ENCODE measurements at regions not wholly inside any gene's neighbourhood (a gene's known extent, or its start where the extent isn't known, plus 50 kb on each side); places are given as distances from the start of the nearest gene placed in this dataset.

GRCh38 chr3:4042869-4043268 is 243.6 kb downstream of the LRRN1 start:
- TF ChIP-seq CEBPB (IDR thresholded peaks at IDR 0.05) (no peak), TCF12 (IDR thresholded peaks at IDR 0.05; ENCODE audit: low read depth) (no peak), CREB1 (IDR thresholded peaks at IDR 0.05; ENCODE audit: low read depth) (no peak), NFIC (IDR thresholded peaks at IDR 0.05) (no peak), USF1 (IDR thresholded peaks at IDR 0.05) (no peak), MAX (IDR thresholded peaks at IDR 0.05) (no peak), ZBTB7A (IDR thresholded peaks at IDR 0.05; ENCODE audit: low read depth) (no peak), TEAD4 (IDR thresholded peaks at IDR 0.05) (no peak), YY1 (IDR thresholded peaks at IDR 0.05; ENCODE audit: low read depth) (no peak), FOXM1 (IDR thresholded peaks at IDR 0.05; ENCODE audit: borderline replicate concordance, low read depth) (no peak), EGR1 (IDR thresholded peaks at IDR 0.05) (no peak), TAF1 (IDR thresholded peaks at IDR 0.05; ENCODE audit: low read depth) (no peak), EP300 (IDR thresholded peaks at IDR 0.05; ENCODE audit: borderline replicate concordance) (no peak), RAD21 (IDR thresholded peaks at IDR 0.05; ENCODE audit: low read depth) (no peak)
- TF ChIP-seq, protein P1, sequence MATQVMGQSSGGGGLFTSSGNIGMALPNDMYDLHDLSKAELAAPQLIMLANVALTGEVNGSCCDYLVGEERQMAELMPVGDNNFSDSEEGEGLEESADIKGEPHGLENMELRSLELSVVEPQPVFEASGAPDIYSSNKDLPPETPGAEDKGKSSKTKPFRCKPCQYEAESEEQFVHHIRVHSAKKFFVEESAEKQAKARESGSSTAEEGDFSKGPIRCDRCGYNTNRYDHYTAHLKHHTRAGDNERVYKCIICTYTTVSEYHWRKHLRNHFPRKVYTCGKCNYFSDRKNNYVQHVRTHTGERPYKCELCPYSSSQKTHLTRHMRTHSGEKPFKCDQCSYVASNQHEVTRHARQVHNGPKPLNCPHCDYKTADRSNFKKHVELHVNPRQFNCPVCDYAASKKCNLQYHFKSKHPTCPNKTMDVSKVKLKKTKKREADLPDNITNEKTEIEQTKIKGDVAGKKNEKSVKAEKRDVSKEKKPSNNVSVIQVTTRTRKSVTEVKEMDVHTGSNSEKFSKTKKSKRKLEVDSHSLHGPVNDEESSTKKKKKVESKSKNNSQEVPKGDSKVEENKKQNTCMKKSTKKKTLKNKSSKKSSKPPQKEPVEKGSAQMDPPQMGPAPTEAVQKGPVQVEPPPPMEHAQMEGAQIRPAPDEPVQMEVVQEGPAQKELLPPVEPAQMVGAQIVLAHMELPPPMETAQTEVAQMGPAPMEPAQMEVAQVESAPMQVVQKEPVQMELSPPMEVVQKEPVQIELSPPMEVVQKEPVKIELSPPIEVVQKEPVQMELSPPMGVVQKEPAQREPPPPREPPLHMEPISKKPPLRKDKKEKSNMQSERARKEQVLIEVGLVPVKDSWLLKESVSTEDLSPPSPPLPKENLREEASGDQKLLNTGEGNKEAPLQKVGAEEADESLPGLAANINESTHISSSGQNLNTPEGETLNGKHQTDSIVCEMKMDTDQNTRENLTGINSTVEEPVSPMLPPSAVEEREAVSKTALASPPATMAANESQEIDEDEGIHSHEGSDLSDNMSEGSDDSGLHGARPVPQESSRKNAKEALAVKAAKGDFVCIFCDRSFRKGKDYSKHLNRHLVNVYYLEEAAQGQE (IDR thresholded peaks at IDR 0.05; ENCODE audit: low read depth) = no peak

DNA sequence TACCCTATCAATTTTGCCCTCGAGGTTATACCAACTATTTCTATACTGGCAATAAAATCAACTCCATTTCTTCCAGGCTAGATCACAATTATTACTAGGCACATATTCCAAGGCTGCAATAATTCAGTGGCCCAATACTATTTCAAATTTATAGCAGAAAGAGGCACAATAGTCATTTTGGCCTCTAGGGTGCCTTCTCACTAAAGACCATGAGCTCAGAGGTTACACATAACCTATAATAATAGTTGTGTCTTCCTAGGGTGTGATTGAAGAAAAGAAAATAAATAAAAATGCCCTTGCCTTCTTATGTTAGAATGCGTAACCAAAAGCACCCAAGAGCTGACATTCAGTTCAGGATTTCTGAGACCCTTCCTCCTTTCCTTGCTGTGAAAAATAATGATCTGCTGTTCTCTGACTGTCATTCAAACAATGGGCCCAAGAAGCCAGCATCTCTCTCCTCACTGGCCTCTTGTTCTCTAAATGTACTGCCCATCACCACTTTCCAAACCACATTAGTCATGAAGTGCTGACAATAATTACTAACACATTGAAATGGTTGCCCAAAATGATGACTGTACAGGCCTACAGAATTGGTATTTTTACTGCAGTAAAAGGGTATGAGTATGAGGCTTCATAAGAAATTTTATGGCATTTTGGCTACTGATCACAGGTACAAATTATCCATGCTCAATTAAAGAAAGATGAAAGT is 244.8 kb downstream of the LRRN1 start:
- no peak for TF ChIP-seq RAD21 (IDR thresholded peaks at IDR 0.05; ENCODE audit: low read depth)

- TF ChIP-seq USF1 (IDR thresholded peaks at IDR 0.05) (no peak), NFIC (IDR thresholded peaks at IDR 0.05) (no peak), YY1 (IDR thresholded peaks at IDR 0.05; ENCODE audit: low read depth) (no peak), TCF12 (IDR thresholded peaks at IDR 0.05; ENCODE audit: low read depth) (no peak), FOXM1 (IDR thresholded peaks at IDR 0.05; ENCODE audit: borderline replicate concordance, low read depth) (no peak), TEAD4 (IDR thresholded peaks at IDR 0.05) (no peak), TAF1 (IDR thresholded peaks at IDR 0.05; ENCODE audit: low read depth) (no peak), CEBPB (IDR thresholded peaks at IDR 0.05) (no peak), ZBTB7A (IDR thresholded peaks at IDR 0.05; ENCODE audit: low read depth) (no peak), RAD21 (IDR thresholded peaks at IDR 0.05; ENCODE audit: low read depth) (no peak), EGR1 (IDR thresholded peaks at IDR 0.05) (no peak), CREB1 (IDR thresholded peaks at IDR 0.05; ENCODE audit: low read depth) (no peak), EP300 (IDR thresholded peaks at IDR 0.05; ENCODE audit: borderline replicate concordance) (no peak), MAX (IDR thresholded peaks at IDR 0.05) (no peak)
- TF ChIP-seq, protein P1 (IDR thresholded peaks at IDR 0.05; ENCODE audit: low read depth) = no peak
Measured at GRCh38 chr3:4044619-4045018, 245.4 kb downstream of the LRRN1 start.

- TF ChIP-seq USF1 (IDR thresholded peaks at IDR 0.05) (no peak), CEBPB (IDR thresholded peaks at IDR 0.05) (no peak), EGR1 (IDR thresholded peaks at IDR 0.05) (no peak), FOXM1 (IDR thresholded peaks at IDR 0.05; ENCODE audit: borderline replicate concordance, low read depth) (no peak), RAD21 (IDR thresholded peaks at IDR 0.05; ENCODE audit: low read depth) (no peak), MAX (IDR thresholded peaks at IDR 0.05) (no peak), EP300 (IDR thresholded peaks at IDR 0.05; ENCODE audit: borderline replicate concordance) (no peak), CREB1 (IDR thresholded peaks at IDR 0.05; ENCODE audit: low read depth) (no peak), TEAD4 (IDR thresholded peaks at IDR 0.05) (no peak), NFIC (IDR thresholded peaks at IDR 0.05) (no peak), YY1 (IDR thresholded peaks at IDR 0.05; ENCODE audit: low read depth) (no peak), TCF12 (IDR thresholded peaks at IDR 0.05; ENCODE audit: low read depth) (no peak), ZBTB7A (IDR thresholded peaks at IDR 0.05; ENCODE audit: low read depth) (no peak), TAF1 (IDR thresholded peaks at IDR 0.05; ENCODE audit: low read depth) (no peak)
- TF ChIP-seq, protein P1 (IDR thresholded peaks at IDR 0.05; ENCODE audit: low read depth) = no peak
Measured at GRCh38 chr3:4045756-4046155, 246.5 kb downstream of the LRRN1 start.
